ENCODE measurements at regions not wholly inside any gene's neighbourhood (a gene's known extent, or its start where the extent isn't known, plus 50 kb on each side); places are given as distances from the start of the nearest gene placed in this dataset.

DNA sequence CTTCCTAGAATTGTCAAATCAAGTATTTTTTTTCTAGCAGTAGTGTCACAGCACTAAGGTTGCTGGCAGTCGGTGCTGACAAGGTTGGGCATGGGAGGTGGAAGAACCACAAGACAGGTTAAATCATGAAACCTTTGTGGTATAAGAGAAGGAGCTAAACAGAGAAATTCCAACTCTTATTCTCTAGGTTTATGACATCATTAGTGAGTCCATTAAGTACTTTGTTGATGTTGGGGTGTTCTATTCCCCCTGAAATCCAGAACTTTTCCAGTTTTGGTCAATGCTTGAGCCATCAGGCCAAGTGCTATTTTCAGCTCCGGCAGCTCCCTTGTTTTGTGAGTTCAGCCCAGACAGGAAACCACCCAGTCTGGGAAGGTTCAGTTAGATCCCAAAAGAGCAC lies 206.0 kb upstream of the SOX9 start:
- no peak for ATAC-seq
- no peaks in the 10 kb centered on the region for H3K27me3 Mint-ChIP-seq (ENCODE audit: low read depth)
- no peaks in the 10 kb centered on the region for H3K9me3 Mint-ChIP-seq
- TF ChIP-seq, protein P1, sequence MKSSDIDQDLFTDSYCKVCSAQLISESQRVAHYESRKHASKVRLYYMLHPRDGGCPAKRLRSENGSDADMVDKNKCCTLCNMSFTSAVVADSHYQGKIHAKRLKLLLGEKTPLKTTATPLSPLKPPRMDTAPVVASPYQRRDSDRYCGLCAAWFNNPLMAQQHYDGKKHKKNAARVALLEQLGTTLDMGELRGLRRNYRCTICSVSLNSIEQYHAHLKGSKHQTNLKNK (CRISPR knock-in tag; IDR thresholded peaks at IDR 0.05) = no peak
- TF ChIP-seq, protein P2, sequence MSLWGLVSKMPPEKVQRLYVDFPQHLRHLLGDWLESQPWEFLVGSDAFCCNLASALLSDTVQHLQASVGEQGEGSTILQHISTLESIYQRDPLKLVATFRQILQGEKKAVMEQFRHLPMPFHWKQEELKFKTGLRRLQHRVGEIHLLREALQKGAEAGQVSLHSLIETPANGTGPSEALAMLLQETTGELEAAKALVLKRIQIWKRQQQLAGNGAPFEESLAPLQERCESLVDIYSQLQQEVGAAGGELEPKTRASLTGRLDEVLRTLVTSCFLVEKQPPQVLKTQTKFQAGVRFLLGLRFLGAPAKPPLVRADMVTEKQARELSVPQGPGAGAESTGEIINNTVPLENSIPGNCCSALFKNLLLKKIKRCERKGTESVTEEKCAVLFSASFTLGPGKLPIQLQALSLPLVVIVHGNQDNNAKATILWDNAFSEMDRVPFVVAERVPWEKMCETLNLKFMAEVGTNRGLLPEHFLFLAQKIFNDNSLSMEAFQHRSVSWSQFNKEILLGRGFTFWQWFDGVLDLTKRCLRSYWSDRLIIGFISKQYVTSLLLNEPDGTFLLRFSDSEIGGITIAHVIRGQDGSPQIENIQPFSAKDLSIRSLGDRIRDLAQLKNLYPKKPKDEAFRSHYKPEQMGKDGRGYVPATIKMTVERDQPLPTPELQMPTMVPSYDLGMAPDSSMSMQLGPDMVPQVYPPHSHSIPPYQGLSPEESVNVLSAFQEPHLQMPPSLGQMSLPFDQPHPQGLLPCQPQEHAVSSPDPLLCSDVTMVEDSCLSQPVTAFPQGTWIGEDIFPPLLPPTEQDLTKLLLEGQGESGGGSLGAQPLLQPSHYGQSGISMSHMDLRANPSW (CRISPR knock-in tag; conservative IDR thresholded peaks at IDR 0.05; ENCODE audit: low read depth) = no peak
- TF ChIP-seq, protein P3, sequence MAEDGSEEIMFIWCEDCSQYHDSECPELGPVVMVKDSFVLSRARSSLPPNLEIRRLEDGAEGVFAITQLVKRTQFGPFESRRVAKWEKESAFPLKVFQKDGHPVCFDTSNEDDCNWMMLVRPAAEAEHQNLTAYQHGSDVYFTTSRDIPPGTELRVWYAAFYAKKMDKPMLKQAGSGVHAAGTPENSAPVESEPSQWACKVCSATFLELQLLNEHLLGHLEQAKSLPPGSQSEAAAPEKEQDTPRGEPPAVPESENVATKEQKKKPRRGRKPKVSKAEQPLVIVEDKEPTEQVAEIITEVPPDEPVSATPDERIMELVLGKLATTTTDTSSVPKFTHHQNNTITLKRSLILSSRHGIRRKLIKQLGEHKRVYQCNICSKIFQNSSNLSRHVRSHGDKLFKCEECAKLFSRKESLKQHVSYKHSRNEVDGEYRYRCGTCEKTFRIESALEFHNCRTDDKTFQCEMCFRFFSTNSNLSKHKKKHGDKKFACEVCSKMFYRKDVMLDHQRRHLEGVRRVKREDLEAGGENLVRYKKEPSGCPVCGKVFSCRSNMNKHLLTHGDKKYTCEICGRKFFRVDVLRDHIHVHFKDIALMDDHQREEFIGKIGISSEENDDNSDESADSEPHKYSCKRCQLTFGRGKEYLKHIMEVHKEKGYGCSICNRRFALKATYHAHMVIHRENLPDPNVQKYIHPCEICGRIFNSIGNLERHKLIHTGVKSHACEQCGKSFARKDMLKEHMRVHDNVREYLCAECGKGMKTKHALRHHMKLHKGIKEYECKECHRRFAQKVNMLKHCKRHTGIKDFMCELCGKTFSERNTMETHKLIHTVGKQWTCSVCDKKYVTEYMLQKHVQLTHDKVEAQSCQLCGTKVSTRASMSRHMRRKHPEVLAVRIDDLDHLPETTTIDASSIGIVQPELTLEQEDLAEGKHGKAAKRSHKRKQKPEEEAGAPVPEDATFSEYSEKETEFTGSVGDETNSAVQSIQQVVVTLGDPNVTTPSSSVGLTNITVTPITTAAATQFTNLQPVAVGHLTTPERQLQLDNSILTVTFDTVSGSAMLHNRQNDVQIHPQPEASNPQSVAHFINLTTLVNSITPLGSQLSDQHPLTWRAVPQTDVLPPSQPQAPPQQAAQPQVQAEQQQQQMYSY (CRISPR knock-in tag; IDR thresholded peaks at IDR 0.05) = no peak
- TF ChIP-seq OVOL2 (CRISPR knock-in tag; IDR thresholded peaks at IDR 0.05; ENCODE audit: borderline replicate concordance) (no peak), NFYB (CRISPR knock-in tag; conservative IDR thresholded peaks at IDR 0.05; ENCODE audit: low read depth) (no peak), RORB (CRISPR knock-in tag; IDR thresholded peaks at IDR 0.05) (no peak), SMAD3 (CRISPR knock-in tag; IDR thresholded peaks at IDR 0.05; ENCODE audit: borderline replicate concordance) (no peak), ESRRA (CRISPR knock-in tag; IDR thresholded peaks at IDR 0.05; ENCODE audit: borderline replicate concordance) (no peak), JUN (CRISPR knock-in tag; IDR thresholded peaks at IDR 0.05) (no peak)
- TF ChIP-seq, protein P4, sequence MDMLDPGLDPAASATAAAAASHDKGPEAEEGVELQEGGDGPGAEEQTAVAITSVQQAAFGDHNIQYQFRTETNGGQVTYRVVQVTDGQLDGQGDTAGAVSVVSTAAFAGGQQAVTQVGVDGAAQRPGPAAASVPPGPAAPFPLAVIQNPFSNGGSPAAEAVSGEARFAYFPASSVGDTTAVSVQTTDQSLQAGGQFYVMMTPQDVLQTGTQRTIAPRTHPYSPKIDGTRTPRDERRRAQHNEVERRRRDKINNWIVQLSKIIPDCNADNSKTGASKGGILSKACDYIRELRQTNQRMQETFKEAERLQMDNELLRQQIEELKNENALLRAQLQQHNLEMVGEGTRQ (CRISPR knock-in tag; IDR thresholded peaks at IDR 0.05) = no peak
- TF ChIP-seq, protein P5, sequence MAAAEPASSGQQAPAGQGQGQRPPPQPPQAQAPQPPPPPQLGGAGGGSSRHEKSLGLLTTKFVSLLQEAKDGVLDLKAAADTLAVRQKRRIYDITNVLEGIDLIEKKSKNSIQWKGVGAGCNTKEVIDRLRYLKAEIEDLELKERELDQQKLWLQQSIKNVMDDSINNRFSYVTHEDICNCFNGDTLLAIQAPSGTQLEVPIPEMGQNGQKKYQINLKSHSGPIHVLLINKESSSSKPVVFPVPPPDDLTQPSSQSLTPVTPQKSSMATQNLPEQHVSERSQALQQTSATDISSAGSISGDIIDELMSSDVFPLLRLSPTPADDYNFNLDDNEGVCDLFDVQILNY (CRISPR knock-in tag; IDR thresholded peaks at IDR 0.05) = no peak
- H3K36me3 Mint-ChIP-seq = no peaks in the 10 kb centered on the region
- H3K4me1 Mint-ChIP-seq = no peaks in the 10 kb centered on the region
- no peak overlapping the region for H3K4me3 Mint-ChIP-seq
- H3K27ac Mint-ChIP-seq = no peak overlapping the region
- ChIA-PET CTCF (no interaction called here), POLR2A (no interaction called here)
- DNase-seq (ENCODE audit: low spot score) = no peak

DNA sequence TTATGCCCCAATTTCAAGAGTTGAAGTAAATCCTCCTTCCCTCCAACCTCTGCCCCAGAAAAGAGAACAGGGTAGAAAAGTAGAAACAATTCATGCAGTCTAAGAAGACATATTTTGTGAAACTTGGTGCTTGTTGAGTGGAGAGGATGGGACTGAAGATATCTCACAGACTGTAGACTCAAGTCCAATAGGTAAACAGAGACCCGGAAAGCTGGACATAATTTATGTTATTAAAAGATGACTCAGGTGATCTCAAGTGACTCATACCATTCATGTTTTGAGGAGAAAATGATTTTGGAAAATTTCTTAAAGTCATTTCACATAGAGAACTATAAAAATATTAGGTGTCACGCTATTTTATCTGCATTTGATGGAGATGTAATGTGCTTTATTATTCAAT lies 203.1 kb upstream of the SOX9 start:
- H3K9me3 Mint-ChIP-seq = no peaks in the 10 kb centered on the region

DNA sequence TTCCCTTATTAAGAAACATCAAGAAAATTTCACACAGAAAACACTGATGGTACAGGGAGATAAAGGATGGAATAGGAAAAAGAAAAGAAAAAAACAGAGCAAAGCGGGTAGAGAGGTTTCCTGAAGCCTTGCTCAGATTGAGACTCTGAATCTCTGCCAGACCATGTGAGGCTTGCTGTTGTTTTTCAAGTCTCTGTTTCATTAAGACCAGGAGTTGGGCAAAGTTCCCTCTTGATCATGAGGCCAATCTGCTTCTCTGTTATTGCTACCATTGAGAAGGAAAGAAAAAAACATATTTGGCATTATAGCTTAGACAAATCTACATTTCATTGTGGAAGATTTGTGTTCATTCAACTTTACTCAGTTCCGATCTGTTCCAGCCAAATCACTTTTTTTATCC lies 201.6 kb upstream of the SOX9 start:
- H3K9me3 Mint-ChIP-seq = no peaks in the 10 kb centered on the region
- H3K27me3 Mint-ChIP-seq (ENCODE audit: low read depth) = no peaks in the 10 kb centered on the region
- no peak for ATAC-seq
- ChIA-PET POLR2A (no interaction called here), CTCF (no interaction called here)
- H3K27ac Mint-ChIP-seq = no peak overlapping the region
- no peak for DNase-seq (ENCODE audit: low spot score)
- peaks cover 10% of the 10 kb centered on the region for H3K4me1 Mint-ChIP-seq
- H3K4me3 Mint-ChIP-seq = no peak overlapping the region
- H3K36me3 Mint-ChIP-seq = no peaks in the 10 kb centered on the region
- TF ChIP-seq ZNF219 (CRISPR knock-in tag; IDR thresholded peaks at IDR 0.05; ENCODE audit: borderline replicate concordance) (no peak), JAZF1 (CRISPR knock-in tag; IDR thresholded peaks at IDR 0.05) (no peak), SMAD3 (CRISPR knock-in tag; IDR thresholded peaks at IDR 0.05; ENCODE audit: borderline replicate concordance) (no peak), KAT7 (CRISPR knock-in tag; IDR thresholded peaks at IDR 0.05; ENCODE audit: borderline replicate concordance) (no peak), ELF4 (CRISPR knock-in tag; IDR thresholded peaks at IDR 0.05; ENCODE audit: low read depth) (no peak), EMX1 (CRISPR knock-in tag; IDR thresholded peaks at IDR 0.05) (no peak), NFATC4 (CRISPR knock-in tag; IDR thresholded peaks at IDR 0.05) (no peak), ZNF396 (CRISPR knock-in tag; IDR thresholded peaks at IDR 0.05; ENCODE audit: borderline replicate concordance) (no peak), RORB (CRISPR knock-in tag; IDR thresholded peaks at IDR 0.05) (no peak), NR1H2 (CRISPR knock-in tag; IDR thresholded peaks at IDR 0.05) (no peak)
- TF ChIP-seq, protein P6, sequence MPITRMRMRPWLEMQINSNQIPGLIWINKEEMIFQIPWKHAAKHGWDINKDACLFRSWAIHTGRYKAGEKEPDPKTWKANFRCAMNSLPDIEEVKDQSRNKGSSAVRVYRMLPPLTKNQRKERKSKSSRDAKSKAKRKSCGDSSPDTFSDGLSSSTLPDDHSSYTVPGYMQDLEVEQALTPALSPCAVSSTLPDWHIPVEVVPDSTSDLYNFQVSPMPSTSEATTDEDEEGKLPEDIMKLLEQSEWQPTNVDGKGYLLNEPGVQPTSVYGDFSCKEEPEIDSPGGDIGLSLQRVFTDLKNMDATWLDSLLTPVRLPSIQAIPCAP (CRISPR knock-in tag; IDR thresholded peaks at IDR 0.05) = no peak
- TF ChIP-seq, protein P7, sequence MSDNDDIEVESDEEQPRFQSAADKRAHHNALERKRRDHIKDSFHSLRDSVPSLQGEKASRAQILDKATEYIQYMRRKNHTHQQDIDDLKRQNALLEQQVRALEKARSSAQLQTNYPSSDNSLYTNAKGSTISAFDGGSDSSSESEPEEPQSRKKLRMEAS (CRISPR knock-in tag; IDR thresholded peaks at IDR 0.05) = no peak
- TF ChIP-seq, protein P8, sequence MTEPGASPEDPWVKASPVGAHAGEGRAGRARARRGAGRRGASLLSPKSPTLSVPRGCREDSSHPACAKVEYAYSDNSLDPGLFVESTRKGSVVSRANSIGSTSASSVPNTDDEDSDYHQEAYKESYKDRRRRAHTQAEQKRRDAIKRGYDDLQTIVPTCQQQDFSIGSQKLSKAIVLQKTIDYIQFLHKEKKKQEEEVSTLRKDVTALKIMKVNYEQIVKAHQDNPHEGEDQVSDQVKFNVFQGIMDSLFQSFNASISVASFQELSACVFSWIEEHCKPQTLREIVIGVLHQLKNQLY (CRISPR knock-in tag; IDR thresholded peaks at IDR 0.05) = no peak

More for the DNA sequence above, 203.1 kb upstream of the SOX9 start:
- Mint-ChIP-seq H3K36me3 (no peaks in the 10 kb centered on the region), H3K27ac (no peak overlapping the region), H3K4me1 (peaks cover 10% of the 10 kb centered on the region), H3K27me3 (ENCODE audit: low read depth) (no peaks in the 10 kb centered on the region), H3K4me3 (no peak overlapping the region)
- ChIA-PET CTCF (no interaction called here), POLR2A (no interaction called here)
- no peak for DNase-seq (ENCODE audit: low spot score)
- TF ChIP-seq GRHL2 (CRISPR knock-in tag; IDR thresholded peaks at IDR 0.05; ENCODE audit: insufficient replicate concordance, severe bottlenecking) = no peak
- no peak for TF ChIP-seq NR1H2 (CRISPR knock-in tag; IDR thresholded peaks at IDR 0.05)
- TF ChIP-seq TEAD1 (CRISPR knock-in tag; IDR thresholded peaks at IDR 0.05) = no peak
- TF ChIP-seq RELA (CRISPR knock-in tag; IDR thresholded peaks at IDR 0.05; ENCODE audit: borderline replicate concordance) = no peak
- TF ChIP-seq EMX1 (CRISPR knock-in tag; IDR thresholded peaks at IDR 0.05) = no peak
- ATAC-seq = no peak
